ENCODE measurements at regions not wholly inside any gene's neighbourhood (a gene's known extent, or its start where the extent isn't known, plus 50 kb on each side); places are given as distances from the start of the nearest gene placed in this dataset.
"Not testable (repeated sequence)": the region's sequence is repeated elsewhere in the genome, so short reads cannot be mapped to it uniquely, and the experiment has no call there.

GRCh38 chr7:94803821-94804220, 103.6 kb upstream of the PPP1R9A start:
- H3K27me3 ChIP-seq (replicated peaks; ENCODE audit: insufficient read depth, low read length): no peaks in the 10 kb centered on the region
- no peak for DNase-seq
- H3K36me3 ChIP-seq (replicated peaks; ENCODE audit: insufficient read depth, low read length): no peaks in the 10 kb centered on the region
- no peak overlapping the region for H3K27ac ChIP-seq (ENCODE audit: low read length)
- no peaks in the 10 kb centered on the region for H3F3A ChIP-seq (ENCODE audit: insufficient read depth, low read length)
- H3K9me2 ChIP-seq (replicated peaks; ENCODE audit: insufficient read depth, low read length): no peaks in the 10 kb centered on the region
- H3K4me1 ChIP-seq (ENCODE audit: low read length): no peaks in the 10 kb centered on the region
- no peak for TF ChIP-seq EZH2phosphoT487 (IDR thresholded peaks at IDR 0.05; ENCODE audit: low read length)
- no peak for TF ChIP-seq EZH2 (optimal IDR thresholded peaks at IDR 0.05; ENCODE audit: low read depth, low read length)
- TF ChIP-seq, protein P1, sequence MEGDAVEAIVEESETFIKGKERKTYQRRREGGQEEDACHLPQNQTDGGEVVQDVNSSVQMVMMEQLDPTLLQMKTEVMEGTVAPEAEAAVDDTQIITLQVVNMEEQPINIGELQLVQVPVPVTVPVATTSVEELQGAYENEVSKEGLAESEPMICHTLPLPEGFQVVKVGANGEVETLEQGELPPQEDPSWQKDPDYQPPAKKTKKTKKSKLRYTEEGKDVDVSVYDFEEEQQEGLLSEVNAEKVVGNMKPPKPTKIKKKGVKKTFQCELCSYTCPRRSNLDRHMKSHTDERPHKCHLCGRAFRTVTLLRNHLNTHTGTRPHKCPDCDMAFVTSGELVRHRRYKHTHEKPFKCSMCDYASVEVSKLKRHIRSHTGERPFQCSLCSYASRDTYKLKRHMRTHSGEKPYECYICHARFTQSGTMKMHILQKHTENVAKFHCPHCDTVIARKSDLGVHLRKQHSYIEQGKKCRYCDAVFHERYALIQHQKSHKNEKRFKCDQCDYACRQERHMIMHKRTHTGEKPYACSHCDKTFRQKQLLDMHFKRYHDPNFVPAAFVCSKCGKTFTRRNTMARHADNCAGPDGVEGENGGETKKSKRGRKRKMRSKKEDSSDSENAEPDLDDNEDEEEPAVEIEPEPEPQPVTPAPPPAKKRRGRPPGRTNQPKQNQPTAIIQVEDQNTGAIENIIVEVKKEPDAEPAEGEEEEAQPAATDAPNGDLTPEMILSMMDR (IDR thresholded peaks at IDR 0.05; ENCODE audit: low read length): no peak
- H3K4me3 ChIP-seq (ENCODE audit: low read length): no peak overlapping the region
- no peak overlapping the region for H2AFZ ChIP-seq (ENCODE audit: low read length)
- H3K9ac ChIP-seq (ENCODE audit: low read length): no peak overlapping the region
- H3K4me2 ChIP-seq (ENCODE audit: low read depth, low read length): no peak overlapping the region
- H4K20me1 ChIP-seq (ENCODE audit: insufficient read depth, low read length): no peaks in the 10 kb centered on the region
- H3K9me3 ChIP-seq (replicated peaks; ENCODE audit: insufficient read depth, low read length): no peaks in the 10 kb centered on the region
- H3K79me2 ChIP-seq (ENCODE audit: low read length): no peaks in the 10 kb centered on the region

- H3K27me3 ChIP-seq (replicated peaks; ENCODE audit: insufficient read depth, low read length); H3K9ac ChIP-seq (ENCODE audit: low read length); H3K36me3 ChIP-seq (replicated peaks; ENCODE audit: insufficient read depth, low read length); H3K79me2 ChIP-seq (ENCODE audit: low read length); H3K4me1 ChIP-seq (ENCODE audit: low read length); H3K4me3 ChIP-seq (ENCODE audit: low read length); H3F3A ChIP-seq (ENCODE audit: insufficient read depth, low read length); H3K9me2 ChIP-seq (replicated peaks; ENCODE audit: insufficient read depth, low read length); H3K4me2 ChIP-seq (ENCODE audit: low read depth, low read length); H4K20me1 ChIP-seq (ENCODE audit: insufficient read depth, low read length); H3K27ac ChIP-seq (ENCODE audit: low read length); H3K9me3 ChIP-seq (replicated peaks; ENCODE audit: insufficient read depth, low read length); DNase-seq; H2AFZ ChIP-seq (ENCODE audit: low read length): not testable (repeated sequence)
Measured at GRCh38 chr7:94808673-94809072, 98.7 kb upstream of the PPP1R9A start.

- no peak overlapping the region for H3K4me2 ChIP-seq (ENCODE audit: low read depth, low read length)
- H3K27ac ChIP-seq (ENCODE audit: low read length): no peak overlapping the region
- no peaks in the 10 kb centered on the region for H3F3A ChIP-seq (ENCODE audit: insufficient read depth, low read length)
- no peak for DNase-seq
- no peaks in the 10 kb centered on the region for H3K9me2 ChIP-seq (replicated peaks; ENCODE audit: insufficient read depth, low read length)
- H3K9me3 ChIP-seq (replicated peaks; ENCODE audit: insufficient read depth, low read length): no peaks in the 10 kb centered on the region
- no peaks in the 10 kb centered on the region for H3K4me1 ChIP-seq (ENCODE audit: low read length)
- no peak for TF ChIP-seq EZH2phosphoT487 (IDR thresholded peaks at IDR 0.05; ENCODE audit: low read length)
- TF ChIP-seq, protein P1 (IDR thresholded peaks at IDR 0.05; ENCODE audit: low read length): no peak
- no peak for TF ChIP-seq EZH2 (optimal IDR thresholded peaks at IDR 0.05; ENCODE audit: low read depth, low read length)
- H3K79me2 ChIP-seq (ENCODE audit: low read length): no peaks in the 10 kb centered on the region
- no peaks in the 10 kb centered on the region for H3K27me3 ChIP-seq (replicated peaks; ENCODE audit: insufficient read depth, low read length)
- no peaks in the 10 kb centered on the region for H3K36me3 ChIP-seq (replicated peaks; ENCODE audit: insufficient read depth, low read length)
- no peak overlapping the region for H3K9ac ChIP-seq (ENCODE audit: low read length)
- H3K4me3 ChIP-seq (ENCODE audit: low read length): no peak overlapping the region
- no peak overlapping the region for H2AFZ ChIP-seq (ENCODE audit: low read length)
- H4K20me1 ChIP-seq (ENCODE audit: insufficient read depth, low read length): no peaks in the 10 kb centered on the region
Measured at GRCh38 chr7:94810496-94810895, 96.9 kb upstream of the PPP1R9A start.

DNA sequence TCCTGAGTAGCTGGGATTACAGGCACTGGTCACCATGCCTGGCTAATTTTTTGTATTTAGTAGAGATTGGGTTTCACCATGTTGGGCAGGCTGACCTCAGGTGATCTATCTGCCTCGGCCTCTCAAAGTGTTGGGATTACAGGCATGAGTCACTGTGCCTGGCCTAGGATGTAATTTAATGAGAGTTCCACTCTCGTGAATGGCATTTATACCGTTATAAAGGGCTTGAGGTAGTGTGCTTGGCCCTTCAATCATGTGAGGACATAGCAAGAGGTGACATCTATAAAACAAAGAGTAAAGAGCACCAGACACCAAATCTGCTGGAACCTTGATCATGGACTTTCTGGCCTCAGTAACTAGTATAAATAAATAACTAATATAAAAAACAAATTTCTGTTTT, 93.5 kb upstream of the PPP1R9A start:
- H4K20me1 ChIP-seq (ENCODE audit: insufficient read depth, low read length): no peaks in the 10 kb centered on the region
- DNase-seq: no peak
- no peak overlapping the region for H3K27ac ChIP-seq (ENCODE audit: low read length)
- H3K4me2 ChIP-seq (ENCODE audit: low read depth, low read length): no peak overlapping the region
- no peaks in the 10 kb centered on the region for H3K36me3 ChIP-seq (replicated peaks; ENCODE audit: insufficient read depth, low read length)
- no peak overlapping the region for H3K9ac ChIP-seq (ENCODE audit: low read length)
- no peaks in the 10 kb centered on the region for H3K4me1 ChIP-seq (ENCODE audit: low read length)
- H2AFZ ChIP-seq (ENCODE audit: low read length): no peak overlapping the region
- H3K27me3 ChIP-seq (replicated peaks; ENCODE audit: insufficient read depth, low read length): no peaks in the 10 kb centered on the region
- no peaks in the 10 kb centered on the region for H3K9me3 ChIP-seq (replicated peaks; ENCODE audit: insufficient read depth, low read length)
- H3K4me3 ChIP-seq (ENCODE audit: low read length): no peak overlapping the region
- TF ChIP-seq, protein P1 (IDR thresholded peaks at IDR 0.05; ENCODE audit: low read length): no peak
- no peak for TF ChIP-seq EZH2 (optimal IDR thresholded peaks at IDR 0.05; ENCODE audit: low read depth, low read length)
- no peaks in the 10 kb centered on the region for H3K79me2 ChIP-seq (ENCODE audit: low read length)
- no peaks in the 10 kb centered on the region for H3K9me2 ChIP-seq (replicated peaks; ENCODE audit: insufficient read depth, low read length)
- no peaks in the 10 kb centered on the region for H3F3A ChIP-seq (ENCODE audit: insufficient read depth, low read length)

All from MM.1S (cell line).